BJ (cell line): ENCODE measurements at regions not wholly inside any gene's neighbourhood (a gene's known extent, or its start where the extent isn't known, plus 50 kb on each side); places are given as distances from the start of the nearest gene placed in this dataset.

ENCODE experiments used
- CTCF ChIA-PET: fragments of 350-600 bp; formaldehyde crosslinking; extraction: SDS; loops from one replicate; lab custom pipeline; 2021; ENCODE audit warnings: antibody characterized with exemption, inconsistent platforms; lab: Yijun Ruan, JAX
- POLR2A ChIA-PET: fragments of 300-600 bp; sonication (Branson Sonifier 250); formaldehyde crosslinking; extraction: SDS; loops from one replicate; lab custom pipeline; 2021; ENCODE audit warnings: antibody characterized with exemption; lab: Charles Lee
- DNase-seq: peaks from one replicate; pipeline ENCODE4 v3.0.0-alpha.2; 2011; ENCODE audit warnings: low read depth
- H3K27me3 ChIP-seq: 2 replicates; pipeline ENCODE4 v1.6.0; 2011; ENCODE audit warnings: low read length; ENCODE audit not compliant: control insufficient read depth, insufficient read depth
- H3K36me3 ChIP-seq: 2 replicates; pipeline ENCODE4 v1.5.1; 2011; ENCODE audit warnings: low read length; ENCODE audit not compliant: control insufficient read depth, insufficient read depth
- H3K4me3 ChIP-seq: 2 replicates; pipeline ENCODE4 v1.5.1; 2011; ENCODE audit warnings: low read depth, mild to moderate bottlenecking, control low read depth, low read length
- CTCF ChIP-seq: IDR thresholded peaks from 2 replicates; pipeline ENCODE4 v1.5.1; 2011; ENCODE audit warnings: low read depth, mild to moderate bottlenecking, control low read depth, inconsistent platforms, low read length, moderate library complexity; ENCODE audit not compliant: insufficient read depth

DNA sequence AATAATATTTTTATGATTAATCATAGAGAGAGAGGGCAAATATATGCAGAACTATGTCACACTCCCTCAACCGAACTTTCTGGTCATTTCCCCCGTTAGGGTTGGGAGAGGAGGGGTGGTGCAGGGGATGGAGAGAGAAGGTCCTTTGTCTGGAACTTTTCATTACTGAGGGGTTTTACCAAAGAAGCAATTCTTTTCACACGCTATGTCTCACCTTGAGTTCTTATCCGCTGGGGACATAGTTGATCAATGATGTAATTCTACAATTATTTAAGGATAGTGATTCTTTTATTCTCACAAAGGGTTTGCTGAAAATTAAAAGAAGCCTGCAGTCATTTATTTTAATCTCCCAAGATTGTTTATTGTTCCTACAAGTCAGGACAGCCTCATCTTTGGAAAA, 98.3 kb upstream of the RUNX1 start:
- no peak for DNase-seq
- POLR2A ChIA-PET, result no interaction called here
- CTCF ChIA-PET, result no interaction called here
- no peak for TF ChIP-seq CTCF
- no peaks in the 10 kb centered on the region for H3K27me3 ChIP-seq
- no peak overlapping the region for H3K4me3 ChIP-seq
- H3K36me3 ChIP-seq, result no peaks in the 10 kb centered on the region

DNA sequence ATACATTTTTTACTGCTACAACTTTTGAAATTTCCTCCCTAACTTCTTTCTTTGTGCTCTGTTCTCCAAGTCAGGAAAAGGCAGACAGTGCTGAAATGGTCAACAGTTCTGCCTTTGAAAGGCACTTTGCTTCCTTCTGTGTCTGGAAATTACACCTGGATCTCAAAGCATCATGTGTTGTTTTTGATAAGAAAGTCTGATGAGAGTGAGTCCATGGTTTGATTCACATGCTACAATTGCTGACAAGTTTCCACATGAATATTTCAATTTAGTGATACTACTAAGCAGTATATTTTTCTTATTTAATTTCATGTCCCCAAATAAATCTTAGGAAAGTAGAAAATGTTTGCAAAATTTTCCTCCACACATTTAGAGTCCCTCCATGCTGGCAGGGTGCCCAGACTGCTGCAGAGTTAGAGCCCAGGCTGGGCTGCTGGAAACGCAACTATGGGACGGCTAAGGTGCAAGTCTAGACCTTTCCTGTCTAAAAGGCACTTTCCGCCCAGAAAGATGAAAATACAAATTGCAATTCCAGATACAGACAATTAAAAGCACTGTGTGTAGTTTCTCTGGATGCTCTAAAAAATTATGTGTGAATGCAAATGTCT, 96.6 kb upstream of the RUNX1 start:
- Histone ChIP-seq H3K4me3 (no peak overlapping the region), H3K27me3 (no peaks in the 10 kb centered on the region), H3K36me3 (no peaks in the 10 kb centered on the region)
- ChIA-PET CTCF (interaction anchor here (0.7 kb wide), 1 partner anchor 1052 kb away, joined by 3 read pairs; no protein-coding TSS in a partner anchor), POLR2A (no interaction called here)
- DNase-seq, result no peak
- no peak for TF ChIP-seq CTCF

DNA sequence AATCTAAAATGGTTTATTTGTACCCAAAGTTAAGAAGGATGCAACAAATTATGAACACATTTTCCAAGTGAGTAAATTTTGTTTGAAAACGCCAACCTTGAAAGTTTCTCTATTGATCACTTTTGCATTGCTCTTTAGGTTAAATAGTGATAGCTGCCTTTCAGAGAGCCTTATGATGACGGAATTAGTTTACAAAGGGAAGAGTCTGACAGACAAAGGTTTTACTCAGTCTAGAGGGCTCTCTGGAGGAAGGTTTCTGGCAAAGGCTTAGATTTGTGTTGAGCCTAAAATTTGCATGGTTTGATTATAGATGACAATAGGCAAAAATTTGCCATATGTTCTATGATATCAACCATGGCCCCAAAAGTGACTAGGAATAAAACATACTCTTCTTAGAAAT, 95.9 kb upstream of the RUNX1 start:
- no peak for TF ChIP-seq CTCF
- H3K27me3 ChIP-seq, result no peaks in the 10 kb centered on the region
- DNase-seq, result no peak
- POLR2A ChIA-PET, result no interaction called here
- CTCF ChIA-PET, result no interaction called here
- H3K36me3 ChIP-seq, result no peaks in the 10 kb centered on the region
- H3K4me3 ChIP-seq, result no peak overlapping the region

DNA sequence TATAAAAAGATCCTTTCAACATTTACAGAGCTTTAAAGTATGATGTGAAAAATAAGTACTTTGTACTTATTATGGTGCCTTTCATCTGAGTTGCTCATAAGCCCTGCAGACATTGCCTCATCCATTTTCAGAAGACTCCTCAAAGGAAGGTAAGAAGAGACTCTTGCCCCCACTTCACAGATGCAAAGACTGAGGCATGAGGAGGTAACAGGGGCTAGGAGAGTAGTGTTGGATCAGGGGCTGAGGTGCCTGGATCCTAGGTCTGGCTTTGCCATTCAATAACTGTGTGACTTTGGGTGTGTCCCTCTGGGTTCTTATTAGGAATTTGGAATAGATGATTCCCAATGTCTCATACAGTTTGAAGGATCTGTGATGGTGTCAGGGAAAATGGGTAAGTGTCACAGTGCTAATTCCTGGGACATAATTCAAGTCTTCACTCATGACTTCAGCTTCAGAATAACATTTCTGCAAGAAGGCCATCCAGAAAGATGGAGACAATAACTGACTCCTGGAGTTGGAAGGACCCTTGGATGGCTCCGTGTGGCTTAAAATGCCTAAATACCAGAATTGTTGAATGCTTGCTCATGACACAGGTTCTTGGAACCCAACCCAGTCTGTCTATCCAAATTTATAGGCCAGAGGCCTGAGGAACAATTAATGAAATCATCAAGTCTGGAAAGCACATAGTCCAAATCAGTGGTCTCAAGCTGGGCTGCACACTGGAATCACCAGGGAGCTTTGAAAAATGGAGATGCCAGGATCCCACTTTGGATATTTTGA, 93.1 kb upstream of the RUNX1 start:
- H3K36me3 ChIP-seq, result no peaks in the 10 kb centered on the region
- POLR2A ChIA-PET, result no interaction called here
- H3K27me3 ChIP-seq, result no peaks in the 10 kb centered on the region
- no peak for DNase-seq
- no peak overlapping the region for H3K4me3 ChIP-seq
- TF ChIP-seq CTCF, result no peak
- CTCF ChIA-PET, result no interaction called here

GRCh38 chr21:35139382-35139715, 90.2 kb upstream of the RUNX1 start:
- TF ChIP-seq CTCF, result no peak
- no peak for DNase-seq
- CTCF ChIA-PET, result no interaction called here
- Histone ChIP-seq H3K27me3 (no peaks in the 10 kb centered on the region), H3K36me3 (no peaks in the 10 kb centered on the region), H3K4me3 (no peak overlapping the region)
- POLR2A ChIA-PET, result no interaction called here
